H1 (cell line): ENCODE measurements at regions not wholly inside any gene's neighbourhood (a gene's known extent, or its start where the extent isn't known, plus 50 kb on each side); places are given as distances from the start of the nearest gene placed in this dataset.

ENCODE experiments used
- CTCF ChIA-PET: fragments of 300-600 bp; sonication (Branson Sonifier 250); formaldehyde crosslinking; loops from one replicate; lab custom pipeline; 2021; ENCODE audit not compliant: partially characterized antibody; lab: Charles Lee
- POLR2A ChIA-PET: fragments of 300-600 bp; sonication (Branson Sonifier 250); formaldehyde crosslinking; loops from one replicate; lab custom pipeline; 2021; ENCODE audit warnings: inconsistent platforms; ENCODE audit not compliant: partially characterized antibody; lab: Charles Lee
- DNase-seq, 2 experiments: peaks; one replicate each; pipeline versions ENCODE4 v3.0.0 to v3.0.0-alpha.2; 2010 to 2022; ENCODE audit warnings: low spot score in 2 of 2, low read depth in 1 of 2, mixed read lengths in 1 of 2
- FAIRE-seq: peaks from 2 replicates; lab custom pipeline; 2011; peaks lifted over from hg19 to GRCh38; lab: Jason Lieb, UNC
- H2AFZ ChIP-seq: 2 replicates; pipeline ENCODE4 v1.8.1; 2012; ENCODE audit warnings: low read length, inconsistent platforms
- H2AK5ac ChIP-seq: 2 replicates; pipeline ENCODE4 v1.6.1; 2013; ENCODE audit warnings: low read depth, low read length
- H2BK120ac ChIP-seq: replicated peaks from 2 replicates; pipeline ENCODE3; 2013; ENCODE audit warnings: low read depth, low read length, inconsistent platforms
- H2BK12ac ChIP-seq: 2 replicates; pipeline ENCODE4 v1.6.1; 2013; ENCODE audit warnings: low read depth, low read length
- H2BK15ac ChIP-seq: 2 replicates; pipeline ENCODE4 v1.6.1; 2013; ENCODE audit warnings: low read length
- H2BK20ac ChIP-seq: 2 replicates; pipeline ENCODE4 v1.6.1; 2013; ENCODE audit warnings: low read length
- H2BK5ac ChIP-seq: 2 replicates; pipeline ENCODE4 v1.6.1; 2013; ENCODE audit warnings: low read depth, low read length
- H3K14ac ChIP-seq: 2 replicates; pipeline ENCODE4 v1.6.1; 2013; ENCODE audit warnings: inconsistent platforms; ENCODE audit not compliant: insufficient read length
- H3K18ac ChIP-seq: 2 replicates; pipeline ENCODE4 v1.6.1; 2013; ENCODE audit warnings: low read length; ENCODE audit errors: extremely low read depth
- H3K23ac ChIP-seq: 2 replicates; pipeline ENCODE4 v1.6.1; 2013; ENCODE audit warnings: inconsistent platforms; ENCODE audit not compliant: insufficient read length
- H3K23me2 ChIP-seq: 2 replicates; pipeline ENCODE4 v1.6.1; 2013; ENCODE audit warnings: low read depth, low read length
- H3K27ac ChIP-seq: 2 replicates; pipeline ENCODE4 v1.6.1; 2011; ENCODE audit warnings: low read depth, low read length, inconsistent platforms
- H3K27me3 ChIP-seq, 4 experiments: replicated peaks in 1 of 4; 1 replicate in 1 of 4; 2 replicates in 3 of 4; pipeline versions ENCODE4 v1.6.1 to v1.8.1; 2011 to 2013; ENCODE audit warnings: low read length in 3 of 4, mild to moderate bottlenecking in 3 of 4, inconsistent platforms in 2 of 4, mixed read lengths in 2 of 4, moderate library complexity in 1 of 4; ENCODE audit not compliant: control insufficient read depth in 3 of 4, insufficient read depth in 3 of 4; ENCODE audit errors: extremely low read depth in 1 of 4
- H3K36me3 ChIP-seq, 4 experiments: 2 replicates each; pipeline versions ENCODE4 v1.6.1 to v1.8.1; 2011 to 2013; ENCODE audit warnings: mild to moderate bottlenecking in 4 of 4, low read length in 3 of 4, moderate library complexity in 2 of 4, control low read depth in 1 of 4, inconsistent platforms in 1 of 4; ENCODE audit not compliant: insufficient read depth in 4 of 4, control insufficient read depth in 2 of 4
- H3K4ac ChIP-seq: replicated peaks from 2 replicates; pipeline ENCODE3; 2013; ENCODE audit warnings: low read length, low read depth, mixed read lengths, inconsistent platforms; ENCODE audit not compliant: insufficient read length
- H3K4me1 ChIP-seq, 4 experiments: replicated peaks in 1 of 4; 1 replicate in 1 of 4; 2 replicates in 3 of 4; pipeline versions ENCODE4 v1.6.1 to v1.8.1; 2011 to 2013; ENCODE audit warnings: low read length in 3 of 4, inconsistent platforms in 2 of 4, mixed read lengths in 1 of 4; ENCODE audit not compliant: insufficient read depth in 4 of 4, control insufficient read depth in 3 of 4
- H3K4me2 ChIP-seq, 2 experiments: 2 replicates each; pipeline versions ENCODE4 v1.6.1 to v1.8.1; 2011 to 2013; ENCODE audit warnings: low read depth in 2 of 2, low read length in 2 of 2, control low read depth in 1 of 2, inconsistent platforms in 1 of 2, mild to moderate bottlenecking in 1 of 2; ENCODE audit not compliant: insufficient read depth in 1 of 2
- H3K4me3 ChIP-seq, 4 experiments: fragments of 200-600, 300-600 bp in 1 of 4; sonication (generic), shearing (Covaris generic), sonication (Bioruptor Twin) in 1 of 4; 2 replicates each; pipeline versions ENCODE4 v1.5.1 to v1.8.1; 2011 to 2016; ENCODE audit warnings: low read length in 4 of 4, low read depth in 3 of 4, control low read depth in 2 of 4, inconsistent platforms in 2 of 4, mild to moderate bottlenecking in 2 of 4, mixed read lengths in 1 of 4, moderate library complexity in 1 of 4; ENCODE audit not compliant: insufficient read depth in 2 of 4; ENCODE audit errors: extremely low read depth in 1 of 4
- H3K56ac ChIP-seq: replicated peaks from 2 replicates; pipeline ENCODE3; 2013; ENCODE audit warnings: low read depth, mild to moderate bottlenecking, mixed read lengths, low read length, inconsistent platforms; ENCODE audit not compliant: insufficient read length
- H3K79me1 ChIP-seq: 2 replicates; pipeline ENCODE4 v1.6.1; 2013; ENCODE audit warnings: low read depth, low read length, control low read depth
- H3K79me2 ChIP-seq, 2 experiments: 2 replicates each; pipeline versions ENCODE4 v1.6.1 to v1.8.1; 2012 to 2013; ENCODE audit warnings: low read length in 2 of 2, mild to moderate bottlenecking in 2 of 2, inconsistent platforms in 1 of 2; ENCODE audit not compliant: insufficient read depth in 2 of 2, control insufficient read depth in 1 of 2
- H3K9ac ChIP-seq, 4 experiments: replicated peaks in 1 of 4; 1 replicate in 1 of 4; 2 replicates in 3 of 4; pipeline versions ENCODE4 v1.6.1 to v1.8.1; 2011 to 2013; ENCODE audit warnings: low read depth in 3 of 4, low read length in 3 of 4, control low read depth in 2 of 4, mild to moderate bottlenecking in 2 of 4, moderate library complexity in 2 of 4, inconsistent platforms in 1 of 4; ENCODE audit errors: extremely low read depth in 1 of 4
- H3K9me3 ChIP-seq, 2 experiments: 2 replicates each; pipeline versions ENCODE4 v1.6.1 to v1.8.1; 2012 to 2013; ENCODE audit warnings: mild to moderate bottlenecking in 2 of 2, moderate library complexity in 2 of 2, control low read depth in 1 of 2, inconsistent platforms in 1 of 2, low read depth in 1 of 2, low read length in 1 of 2, mixed read lengths in 1 of 2; ENCODE audit not compliant: insufficient read depth in 2 of 2
- H4K20me1 ChIP-seq, 2 experiments: replicated peaks in 1 of 2; 2 replicates each; pipeline versions ENCODE3 to v1.8.1; 2011 to 2013; ENCODE audit warnings: inconsistent platforms in 2 of 2, low read length in 2 of 2, mild to moderate bottlenecking in 1 of 2; ENCODE audit not compliant: insufficient read depth in 2 of 2, control insufficient read depth in 1 of 2
- H4K5ac ChIP-seq: 2 replicates; pipeline ENCODE4 v1.6.1; 2013; ENCODE audit warnings: low read length, low read depth, mixed read lengths, inconsistent platforms; ENCODE audit not compliant: insufficient read length
- H4K8ac ChIP-seq: 2 replicates; pipeline ENCODE4 v1.8.0; 2013; ENCODE audit warnings: mild to moderate bottlenecking, moderate library complexity, low read length, inconsistent platforms; ENCODE audit not compliant: insufficient read depth; ENCODE audit errors: extremely low read depth
- H4K91ac ChIP-seq: replicated peaks from 2 replicates; pipeline ENCODE3; 2013; ENCODE audit warnings: low read length, mixed read lengths, inconsistent platforms; ENCODE audit not compliant: insufficient read length
- ASH2L ChIP-seq: fragments of 200-600, 300-600 bp; sonication (generic); IDR thresholded peaks from one replicate; pipeline ENCODE4 v1.7.1; 2017; ENCODE audit warnings: low read length
- ATF2 ChIP-seq: IDR thresholded peaks from 2 replicates; pipeline ENCODE4 v1.6.1; 2012; ENCODE audit warnings: low read length, inconsistent platforms
- POU5F1 ChIP-seq: IDR thresholded peaks from 2 replicates; pipeline ENCODE4 v1.6.1; 2011; ENCODE audit warnings: low read depth, mild to moderate bottlenecking, low read length, moderate library complexity
- SUZ12 ChIP-seq: fragments of 200-600 bp; sonication (generic); IDR thresholded peaks from 2 replicates; pipeline ENCODE4 v1.6.1; 2012; ENCODE audit warnings: mild to moderate bottlenecking, inconsistent platforms, low read length, moderate library complexity, mixed read lengths

- Histone ChIP-seq H2AFZ (no peak overlapping the region), H4K20me1 (no peaks in the 10 kb centered on the region), H2BK12ac (no peak overlapping the region), H3K9ac (no peak overlapping the region), H3K79me2 (no peaks in the 10 kb centered on the region), H2BK20ac (no peak overlapping the region), H3K9me3 (no peaks in the 10 kb centered on the region), H3K4me1 (no peaks in the 10 kb centered on the region), H3K56ac (no peak overlapping the region), H3K23ac (no peak overlapping the region), H2BK15ac (no peak overlapping the region), H3K36me3 (no peaks in the 10 kb centered on the region), H4K8ac (no peak overlapping the region), H3K18ac (no peak overlapping the region), H2AK5ac (no peak overlapping the region), H4K91ac (no peak overlapping the region), H3K23me2 (no peaks in the 10 kb centered on the region), H4K5ac (no peak overlapping the region), H3K27me3 (no peaks in the 10 kb centered on the region), H2BK5ac (no peak overlapping the region), H3K79me1 (no peaks in the 10 kb centered on the region), H3K4me3 (no peak overlapping the region), H2BK120ac (no peak overlapping the region), H3K4ac (no peak overlapping the region), H3K14ac (no peak overlapping the region), H3K4me2 (no peak overlapping the region), H3K27ac (no peak overlapping the region)
- FAIRE-seq: no peak
- CTCF ChIA-PET: no interaction called here
- no peak for DNase-seq
- POLR2A ChIA-PET: no interaction called here
- TF ChIP-seq POU5F1 (no peak), SUZ12 (no peak), ASH2L (no peak), ATF2 (no peak)
Observed at GRCh38 chr4:62366939-62367338, 1166.8 kb downstream of the ADGRL3 start.
